ENCODE measurements at regions not wholly inside any gene's neighbourhood (a gene's known extent, or its start where the extent isn't known, plus 50 kb on each side); places are given as distances from the start of the nearest gene placed in this dataset.

DNA sequence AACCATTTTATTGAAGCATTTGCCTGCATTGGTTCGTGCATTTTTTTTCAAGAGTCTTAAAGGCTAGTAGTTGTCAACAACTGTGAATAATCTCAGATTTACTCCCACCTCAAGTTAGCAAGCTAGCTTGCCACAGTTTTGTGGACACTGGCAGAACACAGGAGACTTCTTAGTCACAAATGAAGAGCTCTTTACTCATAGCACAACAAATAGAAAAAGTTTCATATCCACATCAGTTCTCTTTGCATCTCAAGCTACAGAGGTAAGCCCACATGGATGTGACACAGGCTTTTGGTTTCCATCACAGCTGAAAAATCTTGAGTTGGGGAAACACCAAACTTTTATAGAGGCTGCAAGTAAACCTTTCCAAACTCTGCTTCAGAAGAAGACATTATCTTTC, 2315.7 kb upstream of the TENM3 start:
- Histone ChIP-seq H3K4me1 (ENCODE audit: insufficient read depth, poor library complexity, severe bottlenecking) (no peaks in the 10 kb centered on the region), H3K27me3 (ENCODE audit: insufficient read depth, poor library complexity, severe bottlenecking) (no peaks in the 10 kb centered on the region), H3K27ac (ENCODE audit: poor library complexity, severe bottlenecking) (no peak overlapping the region), H3K9me3 (ENCODE audit: severe bottlenecking) (no peaks in the 10 kb centered on the region), H3K4me3 (ENCODE audit: severe bottlenecking) (no peak overlapping the region), H3K36me3 (ENCODE audit: low read depth) (no peaks in the 10 kb centered on the region)
- TF ChIP-seq CTCF (IDR thresholded peaks at IDR 0.05; ENCODE audit: poor library complexity, severe bottlenecking): no peak
- ATAC-seq (ENCODE audit: low read depth) (no peak), DNase-seq (ENCODE audit: low spot score) (no peak)

DNA sequence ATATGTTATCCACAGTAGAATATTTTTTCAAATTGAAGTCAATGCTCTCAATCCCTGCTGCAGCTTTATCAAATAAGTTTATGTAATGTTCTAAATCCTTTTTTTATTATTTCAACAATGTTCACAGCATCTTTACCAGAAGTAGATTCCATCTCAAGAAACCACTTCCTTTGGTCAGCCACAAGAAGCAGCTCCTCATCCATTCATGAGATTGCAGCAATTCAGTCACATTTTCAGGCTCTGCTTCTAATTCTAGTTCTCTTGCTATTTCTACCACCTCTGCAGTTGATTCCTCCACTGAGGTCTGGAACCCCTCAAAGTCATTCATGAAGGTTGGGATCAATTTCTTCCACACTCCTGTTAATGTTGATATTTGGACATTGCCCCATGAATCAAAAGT, 2301.3 kb upstream of the TENM3 start:
- ATAC-seq (ENCODE audit: low read depth) (no peak), DNase-seq (ENCODE audit: low spot score) (no peak)
- H3K4me1 ChIP-seq (ENCODE audit: insufficient read depth, poor library complexity, severe bottlenecking): no peaks in the 10 kb centered on the region
- no peak overlapping the region for H3K4me3 ChIP-seq (ENCODE audit: severe bottlenecking)
- H3K27ac ChIP-seq (ENCODE audit: poor library complexity, severe bottlenecking): no peak overlapping the region
- no peaks in the 10 kb centered on the region for H3K27me3 ChIP-seq (ENCODE audit: insufficient read depth, poor library complexity, severe bottlenecking)
- H3K36me3 ChIP-seq (ENCODE audit: low read depth): no peaks in the 10 kb centered on the region
- no peaks in the 10 kb centered on the region for H3K9me3 ChIP-seq (ENCODE audit: severe bottlenecking)
- no peak for TF ChIP-seq CTCF (IDR thresholded peaks at IDR 0.05; ENCODE audit: poor library complexity, severe bottlenecking)

DNA sequence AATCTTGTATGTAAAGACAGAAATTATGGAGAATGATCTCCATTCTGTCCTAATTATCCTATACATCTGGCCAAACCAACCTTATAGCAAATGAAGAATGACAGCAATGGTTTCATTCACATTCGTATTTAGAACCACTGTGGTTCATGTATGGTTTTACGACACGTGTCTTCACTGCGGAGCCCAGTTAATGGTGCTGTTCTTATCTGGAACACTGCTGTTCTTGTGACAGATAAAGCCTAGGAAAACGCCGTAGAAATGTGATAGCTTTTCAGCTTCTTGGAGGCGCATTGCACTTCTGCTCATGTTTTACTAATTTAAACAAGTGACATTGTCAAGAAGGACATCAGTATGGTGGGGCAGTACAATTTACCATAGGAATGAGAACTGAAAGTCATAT, 2266.4 kb upstream of the TENM3 start:
- H3K9me3 ChIP-seq (ENCODE audit: severe bottlenecking): no peaks in the 10 kb centered on the region
- no peak for TF ChIP-seq CTCF (IDR thresholded peaks at IDR 0.05; ENCODE audit: poor library complexity, severe bottlenecking)
- H3K36me3 ChIP-seq (ENCODE audit: low read depth): no peaks in the 10 kb centered on the region
- H3K4me1 ChIP-seq (ENCODE audit: insufficient read depth, poor library complexity, severe bottlenecking): no peaks in the 10 kb centered on the region
- H3K27me3 ChIP-seq (ENCODE audit: insufficient read depth, poor library complexity, severe bottlenecking): no peaks in the 10 kb centered on the region
- no peak for ATAC-seq (ENCODE audit: low read depth)
- DNase-seq (ENCODE audit: low spot score): no peak
- no peak overlapping the region for H3K27ac ChIP-seq (ENCODE audit: poor library complexity, severe bottlenecking)
- no peak overlapping the region for H3K4me3 ChIP-seq (ENCODE audit: severe bottlenecking)

DNA sequence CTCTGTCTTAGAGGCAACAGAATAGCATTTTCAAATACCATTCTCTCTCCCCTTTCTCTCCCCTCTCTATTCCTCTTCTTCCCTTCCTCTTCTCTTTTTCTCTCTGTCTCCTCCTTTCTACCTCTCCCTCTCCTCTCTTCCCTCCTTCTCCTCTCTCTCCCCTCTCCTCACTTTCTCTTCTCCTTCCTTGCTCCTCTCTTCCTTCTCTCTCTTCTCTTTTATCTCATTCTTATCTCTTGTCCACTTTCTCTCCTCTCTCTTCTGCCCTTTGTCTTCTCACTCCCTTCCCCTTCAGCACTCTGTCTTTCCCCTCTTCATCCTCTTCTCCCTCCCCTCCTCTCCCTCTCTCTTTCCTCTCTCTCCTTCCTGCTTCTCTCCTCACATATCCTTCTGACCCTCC, 2265.8 kb upstream of the TENM3 start:
- no peaks in the 10 kb centered on the region for H3K4me1 ChIP-seq (ENCODE audit: insufficient read depth, poor library complexity, severe bottlenecking)
- TF ChIP-seq CTCF (IDR thresholded peaks at IDR 0.05; ENCODE audit: poor library complexity, severe bottlenecking): no peak
- H3K27ac ChIP-seq (ENCODE audit: poor library complexity, severe bottlenecking): no peak overlapping the region
- no peaks in the 10 kb centered on the region for H3K27me3 ChIP-seq (ENCODE audit: insufficient read depth, poor library complexity, severe bottlenecking)
- no peaks in the 10 kb centered on the region for H3K36me3 ChIP-seq (ENCODE audit: low read depth)
- no peaks in the 10 kb centered on the region for H3K9me3 ChIP-seq (ENCODE audit: severe bottlenecking)
- DNase-seq (ENCODE audit: low spot score): no peak
- ATAC-seq (ENCODE audit: low read depth): no peak
- H3K4me3 ChIP-seq (ENCODE audit: severe bottlenecking): no peak overlapping the region

DNA sequence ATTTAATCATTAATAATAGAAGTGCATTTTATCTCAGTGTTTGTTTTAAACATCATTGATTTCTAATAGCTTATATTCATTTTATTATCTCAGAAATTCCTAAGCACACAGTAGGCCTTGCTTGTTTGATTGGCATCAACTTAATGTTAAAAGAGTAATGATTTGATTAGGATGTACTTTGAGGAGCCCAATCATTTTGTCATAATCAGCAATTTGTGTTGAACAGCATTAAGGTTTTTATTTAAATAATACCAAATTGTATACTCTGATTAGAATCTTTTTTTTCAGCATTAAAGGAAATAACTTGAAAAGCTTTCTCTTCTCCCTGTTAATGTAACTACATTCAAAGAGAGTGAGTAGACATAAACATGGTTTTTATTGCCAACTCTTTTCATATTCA, 2262.0 kb upstream of the TENM3 start:
- Histone ChIP-seq H3K36me3 (ENCODE audit: low read depth) (no peaks in the 10 kb centered on the region), H3K27ac (ENCODE audit: poor library complexity, severe bottlenecking) (no peak overlapping the region), H3K27me3 (ENCODE audit: insufficient read depth, poor library complexity, severe bottlenecking) (no peaks in the 10 kb centered on the region), H3K4me1 (ENCODE audit: insufficient read depth, poor library complexity, severe bottlenecking) (no peaks in the 10 kb centered on the region), H3K9me3 (ENCODE audit: severe bottlenecking) (no peaks in the 10 kb centered on the region), H3K4me3 (ENCODE audit: severe bottlenecking) (no peak overlapping the region)
- no peak for ATAC-seq (ENCODE audit: low read depth)
- DNase-seq (ENCODE audit: low spot score): no peak
- TF ChIP-seq CTCF (IDR thresholded peaks at IDR 0.05; ENCODE audit: poor library complexity, severe bottlenecking): no peak

Data from RWPE2 (cell line).